GM12878 (cell line): ENCODE measurements at regions not wholly inside any gene's neighbourhood (a gene's known extent, or its start where the extent isn't known, plus 50 kb on each side); places are given as distances from the start of the nearest gene placed in this dataset.

Experiments used
- BCL11A ChIP-seq: IDR thresholded peaks from 2 replicates; pipeline ENCODE4 v1.6.1; 2011; ENCODE audit warnings: low read depth, low read length
- CEBPZ ChIP-seq: fragments of 150-350 bp; IDR thresholded peaks from 2 replicates; pipeline ENCODE4 v1.6.1; 2016; ENCODE audit warnings: low read depth, low read length
- CHD1 ChIP-seq: IDR thresholded peaks from 2 replicates; pipeline ENCODE4 v1.6.1; 2012; ENCODE audit warnings: low read depth, low read length, improper control_type of control experiment
- CTCF ChIP-seq, 3 experiments: IDR thresholded peaks in 2 of 3; conservative IDR thresholded peaks in 1 of 3; 2 replicates each; pipeline ENCODE4 v1.5.1; 2011; ENCODE audit warnings: low read depth in 3 of 3, low read length in 3 of 3, mild to moderate bottlenecking in 3 of 3, control low read depth in 2 of 3, moderate library complexity in 2 of 3, inconsistent platforms in 1 of 3, mixed read lengths in 1 of 3; ENCODE audit not compliant: control insufficient read depth in 2 of 3, insufficient read depth in 1 of 3; ENCODE audit errors: extremely low read depth in 1 of 3
- DPF2 ChIP-seq: fragments of 450-650 bp; IDR thresholded peaks from 2 replicates; pipeline ENCODE4 v1.6.1; 2017; ENCODE audit warnings: mild to moderate bottlenecking
- EZH2 ChIP-seq: IDR thresholded peaks from 2 replicates; pipeline ENCODE4 v1.6.1; 2012; ENCODE audit warnings: low read depth, mild to moderate bottlenecking, control low read depth, inconsistent platforms, low read length, borderline replicate concordance; ENCODE audit not compliant: control insufficient read depth
- MYC ChIP-seq: IDR thresholded peaks from 2 replicates; pipeline ENCODE4 v1.6.1; 2011; ENCODE audit warnings: mild to moderate bottlenecking, low read length, moderate library complexity, inconsistent platforms; ENCODE audit not compliant: insufficient read depth, insufficient replicate concordance, insufficient read length, severe bottlenecking
- NFIC ChIP-seq: IDR thresholded peaks from 2 replicates; pipeline ENCODE4 v1.6.1; 2012; ENCODE audit warnings: low read depth, mild to moderate bottlenecking, inconsistent platforms, low read length, moderate library complexity
- PKNOX1 ChIP-seq: fragments of 450-650 bp; IDR thresholded peaks from 2 replicates; pipeline ENCODE4 v1.6.1; 2016; ENCODE audit warnings: mild to moderate bottlenecking
- REST ChIP-seq: IDR thresholded peaks from 2 replicates; pipeline ENCODE4 v1.6.1; 2012; ENCODE audit warnings: mild to moderate bottlenecking, low read depth, low read length
- STAT3 ChIP-seq: IDR thresholded peaks from 2 replicates; pipeline ENCODE4 v1.6.1; 2011; ENCODE audit warnings: low read depth, low read length, improper control_type of control experiment
- ZBTB33 ChIP-seq: fragments of 450-650 bp; IDR thresholded peaks from 2 replicates; pipeline ENCODE4 v1.6.1; 2017; ENCODE audit warnings: mild to moderate bottlenecking
- ZBTB40 ChIP-seq: fragments of 450-650 bp; IDR thresholded peaks from 2 replicates; pipeline ENCODE4 v1.6.1; 2016; ENCODE audit warnings: mild to moderate bottlenecking, moderate library complexity, borderline replicate concordance
- ZNF274 ChIP-seq: IDR thresholded peaks from one replicate; pipeline ENCODE4 v1.8.0; 2011; ENCODE audit not compliant: insufficient read length, insufficient read depth

GRCh38 chr14:43858981-43859380 lies 648.1 kb downstream of the FSCB start:
- TF ChIP-seq DPF2 (no peak), PKNOX1 (no peak), EZH2 (no peak), MYC (no peak), REST (no peak), NFIC (no peak), ZBTB40 (no peak), BCL11A (no peak), STAT3 (no peak), ZNF274 (no peak), ZBTB33 (no peak), CEBPZ (no peak), CTCF (IDR thresholded peaks at IDR 0.05 in 2 of 3, conservative IDR thresholded peaks at IDR 0.05 in 1 of 3; ENCODE audit: control insufficient read depth in 2 of 3, extremely low read depth in 1 of 3, insufficient read depth in 1 of 3, low read depth in 3 of 3, low read length in 3 of 3) (no peak), CHD1 (no peak)
